HFFc6 (cell line): ENCODE measurements at regions not wholly inside any gene's neighbourhood (a gene's known extent, or its start where the extent isn't known, plus 50 kb on each side); places are given as distances from the start of the nearest gene placed in this dataset.

Experiments
- DNase-seq: peaks from one replicate; pipeline ENCODE4 v3.0.0-alpha.2; 2018
- H3K27ac Mint-ChIP-seq: 2 replicates; pipeline ENCODE4 v1.8.0; 2020; ENCODE audit warnings: mild to moderate bottlenecking, mixed read lengths
- H3K27me3 Mint-ChIP-seq: 2 replicates; pipeline ENCODE4 v1.8.0; 2021; ENCODE audit warnings: mild to moderate bottlenecking, moderate library complexity, mixed read lengths; ENCODE audit not compliant: insufficient read depth
- H3K36me3 Mint-ChIP-seq: 2 replicates; pipeline ENCODE4 v1.8.0; 2021; ENCODE audit warnings: low read depth, mixed read lengths
- H3K4me1 Mint-ChIP-seq: 2 replicates; pipeline ENCODE4 v1.8.0; 2020; ENCODE audit warnings: low read depth, mixed read lengths
- H3K4me3 Mint-ChIP-seq: 2 replicates; pipeline ENCODE4 v1.8.0; 2020; ENCODE audit warnings: mild to moderate bottlenecking, moderate library complexity, mixed read lengths
- H3K9me3 Mint-ChIP-seq: 2 replicates; pipeline ENCODE4 v1.8.0; 2020; ENCODE audit warnings: mild to moderate bottlenecking, mixed read lengths
- TF ChIP-seq, protein P1 (sequence below): fragments of 200-600 bp; sonication (generic); IDR thresholded peaks from 2 replicates; pipeline ENCODE4 v1.5.0; 2021; ENCODE audit warnings: antibody characterized with exemption, mild to moderate bottlenecking

DNA sequence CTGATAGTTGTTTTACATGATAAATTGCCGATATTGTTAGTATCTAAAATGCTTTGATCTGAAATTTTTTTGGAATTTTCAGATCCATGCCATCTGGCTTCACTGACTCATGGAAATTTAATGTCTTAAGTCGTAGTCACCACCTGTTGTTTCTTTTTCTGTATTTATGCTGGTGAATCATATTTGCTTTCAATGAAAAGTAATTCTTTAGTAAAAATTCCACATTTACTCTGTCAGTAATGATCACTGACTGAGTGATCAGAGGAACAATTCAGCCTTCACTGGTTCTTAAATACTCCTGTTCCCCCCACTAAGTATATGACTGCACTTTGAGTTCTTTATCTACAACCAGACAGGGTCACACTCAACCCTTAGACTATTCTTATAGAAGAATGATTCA, 185.6 kb upstream of the NRIP1 start:
- peaks cover 30% of the 10 kb centered on the region for H3K4me1 Mint-ChIP-seq
- no peak overlapping the region for H3K27ac Mint-ChIP-seq
- no peak for DNase-seq
- H3K9me3 Mint-ChIP-seq: no peaks in the 10 kb centered on the region
- TF ChIP-seq, protein P1, sequence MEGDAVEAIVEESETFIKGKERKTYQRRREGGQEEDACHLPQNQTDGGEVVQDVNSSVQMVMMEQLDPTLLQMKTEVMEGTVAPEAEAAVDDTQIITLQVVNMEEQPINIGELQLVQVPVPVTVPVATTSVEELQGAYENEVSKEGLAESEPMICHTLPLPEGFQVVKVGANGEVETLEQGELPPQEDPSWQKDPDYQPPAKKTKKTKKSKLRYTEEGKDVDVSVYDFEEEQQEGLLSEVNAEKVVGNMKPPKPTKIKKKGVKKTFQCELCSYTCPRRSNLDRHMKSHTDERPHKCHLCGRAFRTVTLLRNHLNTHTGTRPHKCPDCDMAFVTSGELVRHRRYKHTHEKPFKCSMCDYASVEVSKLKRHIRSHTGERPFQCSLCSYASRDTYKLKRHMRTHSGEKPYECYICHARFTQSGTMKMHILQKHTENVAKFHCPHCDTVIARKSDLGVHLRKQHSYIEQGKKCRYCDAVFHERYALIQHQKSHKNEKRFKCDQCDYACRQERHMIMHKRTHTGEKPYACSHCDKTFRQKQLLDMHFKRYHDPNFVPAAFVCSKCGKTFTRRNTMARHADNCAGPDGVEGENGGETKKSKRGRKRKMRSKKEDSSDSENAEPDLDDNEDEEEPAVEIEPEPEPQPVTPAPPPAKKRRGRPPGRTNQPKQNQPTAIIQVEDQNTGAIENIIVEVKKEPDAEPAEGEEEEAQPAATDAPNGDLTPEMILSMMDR: no peak
- no peaks in the 10 kb centered on the region; the same call in 1 of the 2 replicates for H3K27me3 Mint-ChIP-seq
- no peak overlapping the region for H3K4me3 Mint-ChIP-seq
- no peaks in the 10 kb centered on the region for H3K36me3 Mint-ChIP-seq

DNA sequence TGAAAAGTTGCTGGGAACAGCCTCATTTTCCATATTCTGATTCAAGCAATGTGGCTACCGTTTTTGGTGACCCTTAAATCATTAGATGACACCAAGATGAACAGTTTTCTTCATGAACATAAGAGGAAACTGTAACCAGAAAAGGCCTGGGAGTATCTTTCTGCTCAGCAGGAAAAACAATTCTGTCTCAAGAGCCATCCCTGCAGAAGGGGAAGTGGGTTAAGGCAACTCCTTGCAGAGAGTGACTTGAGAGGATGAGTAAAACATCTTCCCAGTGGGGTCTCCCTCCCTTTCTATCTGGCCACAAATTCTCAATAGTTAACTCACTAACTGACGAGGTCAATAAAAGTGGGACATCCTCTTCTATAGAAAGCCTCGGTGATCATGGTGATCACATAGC, 187.6 kb upstream of the NRIP1 start:
- Mint-ChIP-seq H3K27me3 (no peaks in the 10 kb centered on the region; the same call in 1 of the 2 replicates), H3K4me1 (peaks cover 24% of the 10 kb centered on the region), H3K27ac (no peak overlapping the region), H3K4me3 (no peak overlapping the region), H3K36me3 (no peaks in the 10 kb centered on the region), H3K9me3 (no peaks in the 10 kb centered on the region)
- no peak for DNase-seq
- TF ChIP-seq, protein P1: no peak

- no peaks in the 10 kb centered on the region for H3K36me3 Mint-ChIP-seq
- no peaks in the 10 kb centered on the region; the same call in 1 of the 2 replicates for H3K27me3 Mint-ChIP-seq
- peaks cover 18% of the 10 kb centered on the region for H3K4me1 Mint-ChIP-seq
- H3K9me3 Mint-ChIP-seq: no peaks in the 10 kb centered on the region
- TF ChIP-seq, protein P1: no peak
- DNase-seq: no peak
- no peak overlapping the region for H3K27ac Mint-ChIP-seq
- no peak overlapping the region for H3K4me3 Mint-ChIP-seq
Measured at GRCh38 chr21:15254111-15254510, 189.3 kb upstream of the NRIP1 start.

DNA sequence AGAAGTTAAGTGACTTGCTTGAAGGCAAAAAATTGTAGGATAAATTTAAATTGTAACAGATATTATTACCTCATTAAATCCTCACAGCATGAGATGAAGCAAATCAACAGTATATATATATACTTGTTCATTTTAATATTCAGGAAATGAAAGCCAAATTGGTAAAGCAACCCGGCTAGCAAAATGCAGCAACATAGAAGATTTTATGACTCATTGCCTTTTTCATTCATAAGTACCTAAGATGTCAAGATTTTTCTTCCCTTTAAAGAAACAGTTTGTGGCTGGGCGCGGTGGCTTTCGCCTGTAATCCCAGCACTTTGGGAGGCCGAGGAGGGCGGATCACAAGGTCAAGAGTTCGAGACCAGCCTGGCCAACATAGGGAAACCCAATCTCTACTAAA, 190.5 kb upstream of the NRIP1 start:
- Mint-ChIP-seq H3K4me1 (peaks cover 9% of the 10 kb centered on the region), H3K4me3 (no peak overlapping the region), H3K9me3 (no peaks in the 10 kb centered on the region), H3K27ac (no peak overlapping the region), H3K36me3 (no peaks in the 10 kb centered on the region), H3K27me3 (no peaks in the 10 kb centered on the region; the same call in 1 of the 2 replicates)
- TF ChIP-seq, protein P1: no peak
- DNase-seq: no peak

GRCh38 chr21:15255763-15256162, 191.0 kb upstream of the NRIP1 start:
- Mint-ChIP-seq H3K4me3 (no peak overlapping the region), H3K27me3 (no peaks in the 10 kb centered on the region; the same call in 1 of the 2 replicates), H3K9me3 (no peaks in the 10 kb centered on the region), H3K36me3 (no peaks in the 10 kb centered on the region), H3K4me1 (peaks cover 4% of the 10 kb centered on the region), H3K27ac (no peak overlapping the region)
- TF ChIP-seq, protein P1: no peak
- DNase-seq: no peak

GRCh38 chr21:15256996-15257395, 192.2 kb upstream of the NRIP1 start:
- DNase-seq: no peak
- no peaks in the 10 kb centered on the region for H3K36me3 Mint-ChIP-seq
- TF ChIP-seq, protein P1: no peak
- no peak overlapping the region for H3K27ac Mint-ChIP-seq
- no peak overlapping the region for H3K4me3 Mint-ChIP-seq
- H3K27me3 Mint-ChIP-seq: no peaks in the 10 kb centered on the region; the same call in 1 of the 2 replicates
- no peaks in the 10 kb centered on the region for H3K9me3 Mint-ChIP-seq
- H3K4me1 Mint-ChIP-seq: no peaks in the 10 kb centered on the region
